Gastrocnemius medialis (tissue), 4 donors: ENCODE measurements at regions not wholly inside any gene's neighbourhood (a gene's known extent, or its start where the extent isn't known, plus 50 kb on each side); places are given as distances from the start of the nearest gene placed in this dataset.

Source experiments
- ATAC-seq, 2 donors: fragments of 150-250 bp; one replicate each; pipeline ENCODE4 v1.9.1; 2016
- DNase-seq, 2 donors: peaks; one replicate each; pipeline ENCODE4 v3.0.0-alpha.2; 2019
- H3K27ac ChIP-seq, 4 donors: fragments of 200-600 bp; sonication (generic); 1 replicate in 1 of 4; 2 replicates in 3 of 4; pipeline ENCODE4 v1.5.1; 2016 to 2018; ENCODE audit warnings: mild to moderate bottlenecking in 2 of 4, moderate library complexity in 1 of 4
- H3K27me3 ChIP-seq, 3 donors: fragments of 200-600 bp; sonication (generic) in 2 of 3; 1 replicate in 1 of 3; 2 replicates in 2 of 3; pipeline versions ENCODE4 v1.5.1 to v1.6.0; 2016 to 2019; ENCODE audit warnings: mild to moderate bottlenecking in 1 of 3, moderate library complexity in 1 of 3
- H3K36me3 ChIP-seq, 2 donors: fragments of 200-600 bp; sonication (generic) in 1 of 2; one replicate each; pipeline ENCODE4 v1.5.1; 2017 to 2018
- H3K4me1 ChIP-seq, 2 donors: fragments of 200-600 bp; sonication (generic) in 1 of 2; one replicate each; pipeline ENCODE4 v1.5.1; 2016 to 2017; ENCODE audit warnings: mild to moderate bottlenecking in 2 of 2
- H3K4me3 ChIP-seq, 4 donors: fragments of 200-600 bp; sonication (generic) in 3 of 4; 1 replicate in 1 of 4; 2 replicates in 3 of 4; pipeline ENCODE4 v1.5.1; 2016 to 2019; ENCODE audit warnings: mild to moderate bottlenecking in 2 of 4
- H3K9me3 ChIP-seq, 3 donors: fragments of 200-600 bp; sonication (generic) in 2 of 3; 1 replicate in 1 of 3; 2 replicates in 2 of 3; pipeline ENCODE4 v1.5.1; 2016 to 2019
- CTCF ChIP-seq, 5 experiments: fragments of 450-650 bp in 3 of 5; fragments of 200-600 bp in 2 of 5; sonication (generic) in 2 of 5; IDR thresholded peaks in 4 of 5; conservative IDR thresholded peaks in 1 of 5; 1 replicate in 4 of 5; 2 replicates in 1 of 5; pipeline ENCODE4 v1.5.1; 2016 to 2019; ENCODE audit warnings: antibody characterized with exemption in 5 of 5, mild to moderate bottlenecking in 3 of 5, moderate library complexity in 3 of 5
- POLR2A ChIP-seq, 2 donors: fragments of 450-650 bp; IDR thresholded peaks; one replicate each; pipeline ENCODE4 v1.6.1; 2017; ENCODE audit warnings: antibody characterized with exemption in 2 of 2, mild to moderate bottlenecking in 2 of 2, moderate library complexity in 2 of 2
- in situ Hi-C, 4 donors: fragments of 200-750 bp; cut with MboI; loops; one replicate each; pipeline versions ENCODE4 v1.15.0 to v1.8.0; 2017; ENCODE audit warnings: low sequenced_read_pairs in 4 of 4
- intact Hi-C: fragments of 100-400 bp; cut with DNase I; formaldehyde crosslinking; loops from one replicate; pipeline ENCODE4 v1.15.1; 2023; ENCODE audit warnings: low total_unique reads

- H3K36me3 ChIP-seq, result no peaks in the 10 kb centered on the region
- no peaks in the 10 kb centered on the region for H3K9me3 ChIP-seq
- H3K27me3 ChIP-seq, result no peaks in the 10 kb centered on the region
- TF ChIP-seq POLR2A (IDR thresholded peaks at IDR 0.05) (no peak), CTCF (IDR thresholded peaks at IDR 0.05 in 4 of 5, conservative IDR thresholded peaks at IDR 0.05 in 1 of 5) (no peak)
- no peaks in the 10 kb centered on the region for H3K4me1 ChIP-seq
- DNase-seq, result no peak
- no peak for ATAC-seq
- intact Hi-C loops, result no loop called here
- in situ Hi-C loops, result no loop called here
- no peak overlapping the region for H3K4me3 ChIP-seq
- no peak overlapping the region for H3K27ac ChIP-seq
Measured at GRCh38 chr9:30900706-30901105, 1483.7 kb upstream of the ACO1 start.

- in situ Hi-C loops (no loop called here), intact Hi-C loops (no loop called here)
Measured at GRCh38 chr9:30913331-30913730, 1471.1 kb upstream of the ACO1 start.

GRCh38 chr9:30915451-30915850, 1469.0 kb upstream of the ACO1 start:
- no peak for ATAC-seq
- H3K9me3 ChIP-seq, result no peaks in the 10 kb centered on the region

More at GRCh38 chr9:30913331-30913730, 1471.1 kb upstream of the ACO1 start:
- no peaks in the 10 kb centered on the region for H3K36me3 ChIP-seq
- H3K4me1 ChIP-seq, result no peaks in the 10 kb centered on the region
- H3K27me3 ChIP-seq, result no peaks in the 10 kb centered on the region
- ATAC-seq (no peak), DNase-seq (no peak)
- no peak overlapping the region for H3K4me3 ChIP-seq
- no peaks in the 10 kb centered on the region for H3K9me3 ChIP-seq
- TF ChIP-seq POLR2A (IDR thresholded peaks at IDR 0.05) (no peak), CTCF (IDR thresholded peaks at IDR 0.05 in 4 of 5, conservative IDR thresholded peaks at IDR 0.05 in 1 of 5) (no peak)
- no peak overlapping the region for H3K27ac ChIP-seq

GRCh38 chr9:30925126-30925525, 1459.3 kb upstream of the ACO1 start:
- DNase-seq (no peak), ATAC-seq (no peak)
- Histone ChIP-seq H3K4me1 (no peaks in the 10 kb centered on the region), H3K27me3 (no peaks in the 10 kb centered on the region), H3K9me3 (no peaks in the 10 kb centered on the region), H3K36me3 (no peaks in the 10 kb centered on the region), H3K27ac (no peak overlapping the region), H3K4me3 (no peak overlapping the region)
- in situ Hi-C loops (loop anchor here in 1 of 4 donors (25.0 kb wide), 1 partner anchor 88 kb away; no protein-coding TSS in a partner anchor), intact Hi-C loops (no loop called here)
- no peak for TF ChIP-seq CTCF (IDR thresholded peaks at IDR 0.05 in 4 of 5, conservative IDR thresholded peaks at IDR 0.05 in 1 of 5)
- TF ChIP-seq POLR2A (IDR thresholded peaks at IDR 0.05), result no peak

More at GRCh38 chr9:30915451-30915850, 1469.0 kb upstream of the ACO1 start:
- H3K4me3 ChIP-seq, result no peak overlapping the region
- no peaks in the 10 kb centered on the region for H3K27me3 ChIP-seq
- H3K36me3 ChIP-seq, result no peaks in the 10 kb centered on the region
- TF ChIP-seq POLR2A (IDR thresholded peaks at IDR 0.05), result no peak
- TF ChIP-seq CTCF (IDR thresholded peaks at IDR 0.05 in 4 of 5, conservative IDR thresholded peaks at IDR 0.05 in 1 of 5), result no peak
- no peak overlapping the region for H3K27ac ChIP-seq
- DNase-seq, result no peak
- intact Hi-C loops, result no loop called here
- in situ Hi-C loops, result no loop called here
- no peaks in the 10 kb centered on the region for H3K4me1 ChIP-seq

- no peaks in the 10 kb centered on the region for H3K4me1 ChIP-seq
- no peak for TF ChIP-seq POLR2A (IDR thresholded peaks at IDR 0.05)
- no peak for ATAC-seq
- H3K27me3 ChIP-seq, result no peaks in the 10 kb centered on the region
- no peak overlapping the region for H3K27ac ChIP-seq
- intact Hi-C loops (no loop called here), in situ Hi-C loops (loop anchor here in 1 of 4 donors (25.0 kb wide), 1 partner anchor 88 kb away; no protein-coding TSS in a partner anchor)
- DNase-seq, result no peak
- no peaks in the 10 kb centered on the region for H3K36me3 ChIP-seq
- no peak overlapping the region for H3K4me3 ChIP-seq
- H3K9me3 ChIP-seq, result no peaks in the 10 kb centered on the region
Measured at GRCh38 chr9:30925635-30926034, 1458.8 kb upstream of the ACO1 start.
